ENCODE measurements at regions not wholly inside any gene's neighbourhood (a gene's known extent, or its start where the extent isn't known, plus 50 kb on each side); places are given as distances from the start of the nearest gene placed in this dataset.

DNA sequence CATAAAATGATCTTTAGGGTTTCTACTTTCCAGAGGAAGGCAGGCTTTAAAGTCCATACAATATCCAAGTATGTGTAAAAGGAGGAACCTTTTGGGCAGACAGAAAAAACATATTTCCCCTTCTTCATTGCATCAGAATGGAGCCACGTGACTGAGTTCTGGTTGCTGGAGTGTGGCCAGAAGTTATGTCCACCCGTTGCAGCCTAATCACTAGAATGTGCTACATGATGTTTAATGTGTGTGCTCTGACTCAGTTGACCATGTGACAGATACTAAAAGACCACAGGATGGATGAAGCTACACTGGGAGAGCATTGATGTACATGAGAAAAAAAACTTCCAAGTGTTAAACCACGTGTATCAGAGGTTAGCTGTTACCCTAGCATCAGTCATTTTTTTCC is 460.9 kb downstream of the RIT2 start:
- Histone ChIP-seq H3K27ac (no peak overlapping the region), H3K27me3 (ENCODE audit: insufficient read depth in 3 of 3, low read length in 2 of 3) (no peaks in the 10 kb centered on the region), H3K4me3 (no peak overlapping the region), H3K9me3 (no peaks in the 10 kb centered on the region), H3K36me3 (ENCODE audit: insufficient read depth in 1 of 2, low read depth in 1 of 2) (no peaks in the 10 kb centered on the region), H3K4me1 (no peaks in the 10 kb centered on the region)
- ATAC-seq (no peak), DNase-seq (no peak)
- intact Hi-C loops (cut with DNase I), result no loop called here
- TF ChIP-seq, protein P1, sequence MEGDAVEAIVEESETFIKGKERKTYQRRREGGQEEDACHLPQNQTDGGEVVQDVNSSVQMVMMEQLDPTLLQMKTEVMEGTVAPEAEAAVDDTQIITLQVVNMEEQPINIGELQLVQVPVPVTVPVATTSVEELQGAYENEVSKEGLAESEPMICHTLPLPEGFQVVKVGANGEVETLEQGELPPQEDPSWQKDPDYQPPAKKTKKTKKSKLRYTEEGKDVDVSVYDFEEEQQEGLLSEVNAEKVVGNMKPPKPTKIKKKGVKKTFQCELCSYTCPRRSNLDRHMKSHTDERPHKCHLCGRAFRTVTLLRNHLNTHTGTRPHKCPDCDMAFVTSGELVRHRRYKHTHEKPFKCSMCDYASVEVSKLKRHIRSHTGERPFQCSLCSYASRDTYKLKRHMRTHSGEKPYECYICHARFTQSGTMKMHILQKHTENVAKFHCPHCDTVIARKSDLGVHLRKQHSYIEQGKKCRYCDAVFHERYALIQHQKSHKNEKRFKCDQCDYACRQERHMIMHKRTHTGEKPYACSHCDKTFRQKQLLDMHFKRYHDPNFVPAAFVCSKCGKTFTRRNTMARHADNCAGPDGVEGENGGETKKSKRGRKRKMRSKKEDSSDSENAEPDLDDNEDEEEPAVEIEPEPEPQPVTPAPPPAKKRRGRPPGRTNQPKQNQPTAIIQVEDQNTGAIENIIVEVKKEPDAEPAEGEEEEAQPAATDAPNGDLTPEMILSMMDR (IDR thresholded peaks at IDR 0.05), result no peak
- 29 to 45% (median 34%) methylated on average over 3 of the region's 3 CpGs for WGBS, 3 donors

DNA sequence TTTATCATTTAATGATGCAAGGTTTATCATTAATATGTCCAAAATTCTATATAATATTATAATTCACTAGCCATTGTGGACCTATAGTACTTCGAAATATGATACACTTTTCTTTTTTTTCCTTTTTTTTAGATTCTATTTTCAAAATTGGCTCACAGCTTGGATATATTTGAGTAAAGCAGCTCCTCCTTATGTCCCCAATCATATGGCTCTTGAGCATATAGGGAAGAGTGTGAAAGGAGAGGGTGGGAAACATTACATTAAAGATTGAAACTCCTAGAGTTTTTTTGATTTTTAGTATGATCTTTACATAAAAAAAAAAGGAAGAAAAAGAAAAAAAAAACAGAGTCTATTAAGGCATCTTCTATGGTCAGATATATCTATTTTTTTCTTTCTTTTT is 457.9 kb downstream of the RIT2 start:
- no peak for ATAC-seq
- WGBS, 3 donors, result 87 to 90% (median 87%) methylated on average over 1 of the region's 1 CpG
- no peak for DNase-seq
- no peaks in the 10 kb centered on the region for H3K9me3 ChIP-seq
- H3K27ac ChIP-seq, result no peak overlapping the region
- no peaks in the 10 kb centered on the region for H3K27me3 ChIP-seq (ENCODE audit: insufficient read depth in 3 of 3, low read length in 2 of 3)
- no peaks in the 10 kb centered on the region for H3K36me3 ChIP-seq (ENCODE audit: insufficient read depth in 1 of 2, low read depth in 1 of 2)
- no peak overlapping the region for H3K4me3 ChIP-seq
- intact Hi-C loops (cut with DNase I), result no loop called here
- H3K4me1 ChIP-seq, result no peaks in the 10 kb centered on the region
- TF ChIP-seq, protein P1 (IDR thresholded peaks at IDR 0.05), result no peak

DNA sequence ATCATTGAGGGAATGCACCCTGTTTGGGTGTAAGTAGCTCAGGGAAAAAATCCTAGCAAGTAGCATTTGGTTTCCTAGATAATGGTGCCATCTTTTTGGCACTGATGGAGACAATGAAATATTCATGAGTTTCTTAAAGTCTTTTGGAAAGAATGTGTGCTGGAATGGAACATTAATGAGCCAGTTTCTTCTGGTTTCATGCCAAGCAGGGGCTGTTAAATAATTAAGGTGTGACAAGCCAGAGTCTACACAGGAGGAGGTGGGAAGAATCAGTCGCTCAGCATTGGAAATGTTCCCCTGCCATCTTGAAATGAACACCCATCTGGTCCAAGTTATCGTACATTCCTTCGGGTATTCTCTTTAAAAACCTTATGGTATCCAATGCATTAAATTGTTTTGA is 457.3 kb downstream of the RIT2 start:
- no peaks in the 10 kb centered on the region for H3K9me3 ChIP-seq
- no peak overlapping the region for H3K4me3 ChIP-seq
- WGBS, 3 donors, result 91% methylated on average over 3 of the region's 3 CpGs
- TF ChIP-seq, protein P1 (IDR thresholded peaks at IDR 0.05), result no peak
- H3K4me1 ChIP-seq, result no peaks in the 10 kb centered on the region
- intact Hi-C loops (cut with DNase I), result no loop called here
- H3K36me3 ChIP-seq (ENCODE audit: insufficient read depth in 1 of 2, low read depth in 1 of 2), result no peaks in the 10 kb centered on the region
- no peak for DNase-seq
- H3K27me3 ChIP-seq (ENCODE audit: insufficient read depth in 3 of 3, low read length in 2 of 3), result no peaks in the 10 kb centered on the region
- no peak overlapping the region for H3K27ac ChIP-seq
- no peak for ATAC-seq

DNA sequence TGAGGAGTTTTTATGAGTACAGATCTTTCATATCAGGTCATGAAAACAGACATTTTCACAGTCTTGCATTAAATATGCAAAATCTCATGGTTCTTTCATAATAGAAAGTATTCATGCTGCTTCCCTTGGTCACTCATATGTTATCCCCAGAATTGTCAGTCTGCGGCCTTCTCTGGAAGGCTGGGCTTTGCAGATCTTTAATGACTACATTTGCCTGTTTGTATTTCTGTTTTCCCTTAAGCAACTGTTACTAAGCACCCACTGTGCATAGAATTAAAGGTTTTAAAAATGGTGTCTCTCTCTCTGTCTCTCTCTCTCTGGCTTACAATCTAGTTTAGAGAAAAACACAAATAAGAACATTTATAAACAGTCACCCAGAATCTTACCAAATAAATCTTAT is 456.3 kb downstream of the RIT2 start:
- H3K36me3 ChIP-seq (ENCODE audit: insufficient read depth in 1 of 2, low read depth in 1 of 2), result no peaks in the 10 kb centered on the region
- H3K9me3 ChIP-seq, result no peaks in the 10 kb centered on the region
- 73 to 93% (median 88%) methylated on average over 1 of the region's 1 CpG for WGBS, 3 donors
- no peak for DNase-seq
- H3K27ac ChIP-seq, result no peak overlapping the region
- H3K4me1 ChIP-seq, result no peaks in the 10 kb centered on the region
- no peak overlapping the region for H3K4me3 ChIP-seq
- intact Hi-C loops (cut with DNase I), result no loop called here
- TF ChIP-seq, protein P1 (IDR thresholded peaks at IDR 0.05), result no peak
- ATAC-seq, result no peak
- H3K27me3 ChIP-seq (ENCODE audit: insufficient read depth in 3 of 3, low read length in 2 of 3), result no peaks in the 10 kb centered on the region

DNA sequence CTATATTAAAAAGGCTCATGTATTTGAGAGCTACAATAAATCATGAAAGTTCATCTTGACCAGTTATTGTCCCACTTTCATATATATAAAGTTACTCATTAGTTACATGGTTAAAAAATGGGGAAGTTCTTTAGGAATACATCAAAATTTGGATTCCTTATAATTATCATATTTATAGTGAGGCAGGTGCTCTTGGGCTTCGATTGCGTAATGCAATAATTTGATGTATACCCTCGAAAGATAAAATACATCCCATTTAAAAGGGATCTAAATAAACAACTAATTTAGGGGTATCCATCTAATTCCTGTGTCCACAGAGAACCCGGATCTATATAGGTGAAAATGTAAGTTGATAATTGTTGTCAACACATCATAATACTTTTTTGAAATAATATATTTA is 444.6 kb downstream of the RIT2 start:
- H3K4me3 ChIP-seq, result no peak overlapping the region
- no peaks in the 10 kb centered on the region for H3K9me3 ChIP-seq
- no peak overlapping the region for H3K27ac ChIP-seq
- no peaks in the 10 kb centered on the region for H3K27me3 ChIP-seq (ENCODE audit: insufficient read depth in 3 of 3, low read length in 2 of 3)
- 88 to 92% (median 88%) methylated on average over 4 of the region's 4 CpGs for WGBS, 3 donors
- H3K36me3 ChIP-seq (ENCODE audit: insufficient read depth in 1 of 2, low read depth in 1 of 2), result no peaks in the 10 kb centered on the region
- DNase-seq (no peak), ATAC-seq (no peak)
- intact Hi-C loops (cut with DNase I), result no loop called here
- TF ChIP-seq, protein P1 (IDR thresholded peaks at IDR 0.05), result no peak
- H3K4me1 ChIP-seq, result no peaks in the 10 kb centered on the region

Measured in psoas muscle (tissue), 7 donors.